ENCODE measurements at regions not wholly inside any gene's neighbourhood (a gene's known extent, or its start where the extent isn't known, plus 50 kb on each side); places are given as distances from the start of the nearest gene placed in this dataset.
"Not testable (repeated sequence)": the region's sequence is repeated elsewhere in the genome, so short reads cannot be mapped to it uniquely, and the experiment has no call there.

DNA sequence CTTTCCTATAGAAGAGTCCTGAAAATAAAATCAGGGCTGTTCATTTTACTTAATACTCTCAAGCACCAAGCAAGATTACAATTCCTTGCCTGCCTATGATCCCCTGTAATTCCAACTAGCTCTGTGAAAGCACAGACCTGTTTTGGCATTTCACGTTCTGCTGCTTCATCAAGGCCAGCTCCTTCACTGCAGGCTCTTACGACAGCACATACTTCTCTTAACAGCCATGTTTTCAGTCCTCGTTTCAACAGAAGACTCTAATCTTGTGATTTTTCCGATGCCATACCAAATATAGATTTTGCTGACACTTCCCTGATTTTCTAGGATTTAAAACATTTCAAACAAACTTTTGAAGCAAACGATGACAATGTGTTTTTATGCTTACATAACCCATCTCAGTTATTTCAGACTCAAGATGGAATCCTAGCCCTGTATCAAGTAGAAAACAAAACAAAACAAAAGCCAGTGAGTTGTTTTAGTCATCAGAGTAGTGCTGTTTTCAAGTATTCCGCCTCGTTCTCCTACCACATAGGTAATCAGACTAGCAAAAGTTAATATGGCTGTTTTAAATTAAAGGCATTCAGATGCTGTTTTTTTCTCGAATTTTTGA is 616.5 kb upstream of the CITED2 start:
- DNase-seq (ENCODE audit: low read depth): no peak

DNA sequence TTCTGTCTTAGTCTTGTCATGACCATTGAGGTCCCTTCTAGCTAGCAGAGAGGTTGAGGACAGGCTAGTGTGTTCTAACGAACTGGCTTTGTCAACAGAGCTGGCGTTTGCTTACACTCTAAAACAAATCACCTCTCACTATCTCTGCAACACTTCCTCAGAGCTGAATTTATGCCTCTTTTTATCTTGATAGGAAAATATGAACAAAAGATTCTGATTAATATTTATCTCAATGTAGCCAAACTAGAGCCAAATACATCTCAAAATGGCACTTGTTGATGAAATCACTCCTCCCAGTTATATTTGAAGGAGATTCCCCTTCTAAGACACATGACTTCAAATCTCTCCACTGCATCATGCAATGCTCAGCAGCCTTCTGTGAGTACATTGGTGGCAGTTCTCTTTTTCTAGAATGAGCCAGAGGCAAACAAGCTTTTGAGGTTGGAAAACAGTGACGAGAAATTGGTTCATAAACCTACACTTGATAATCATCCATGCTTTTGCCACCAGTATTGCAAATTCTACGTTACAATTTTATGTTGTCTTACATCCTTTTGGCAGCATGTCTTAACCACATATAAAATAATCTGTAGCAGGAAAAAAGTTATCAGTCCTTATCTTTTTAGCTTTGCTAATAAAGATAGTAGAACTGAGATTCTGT is 615.7 kb upstream of the CITED2 start:
- DNase-seq (ENCODE audit: low read depth): no peak

DNA sequence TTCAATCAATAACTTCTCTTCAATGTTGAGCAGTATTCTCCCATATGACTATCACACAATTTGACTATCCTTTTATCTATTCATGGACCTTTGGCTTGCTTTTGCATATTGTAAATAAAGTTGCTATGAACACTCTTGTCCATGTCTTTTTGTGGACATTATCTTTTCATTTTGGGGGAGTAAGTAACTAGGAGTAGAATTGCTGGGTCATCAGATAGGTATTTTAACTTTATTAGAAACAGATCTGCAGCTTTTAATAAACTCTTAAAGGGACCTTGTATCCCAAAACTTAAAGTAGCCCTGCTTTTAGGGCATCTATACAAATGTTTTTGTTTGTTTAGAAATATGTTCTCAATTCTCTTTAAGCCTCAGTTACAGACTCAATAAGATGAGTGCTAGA is 614.2 kb upstream of the CITED2 start:
- no peak for DNase-seq (ENCODE audit: low read depth)

DNA sequence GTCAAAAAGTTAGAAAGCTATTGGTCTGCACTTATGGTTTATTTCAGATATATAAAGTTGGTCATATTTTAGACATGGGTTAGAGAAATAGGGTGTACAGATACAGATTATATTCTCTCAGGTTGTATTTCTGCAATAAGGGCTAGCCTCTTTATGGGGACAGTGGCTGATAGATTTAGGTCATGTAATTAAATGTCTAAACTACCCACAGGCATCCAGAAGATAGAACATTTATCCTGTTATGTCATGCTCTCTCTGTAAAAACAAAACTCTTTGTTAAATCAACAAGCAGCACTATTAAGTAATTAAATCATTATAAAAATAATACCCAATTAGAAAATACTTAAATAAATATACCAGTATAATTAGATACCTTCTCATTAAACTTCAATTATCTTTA is 612.6 kb upstream of the CITED2 start:
- DNase-seq (ENCODE audit: low read depth): no peak

DNA sequence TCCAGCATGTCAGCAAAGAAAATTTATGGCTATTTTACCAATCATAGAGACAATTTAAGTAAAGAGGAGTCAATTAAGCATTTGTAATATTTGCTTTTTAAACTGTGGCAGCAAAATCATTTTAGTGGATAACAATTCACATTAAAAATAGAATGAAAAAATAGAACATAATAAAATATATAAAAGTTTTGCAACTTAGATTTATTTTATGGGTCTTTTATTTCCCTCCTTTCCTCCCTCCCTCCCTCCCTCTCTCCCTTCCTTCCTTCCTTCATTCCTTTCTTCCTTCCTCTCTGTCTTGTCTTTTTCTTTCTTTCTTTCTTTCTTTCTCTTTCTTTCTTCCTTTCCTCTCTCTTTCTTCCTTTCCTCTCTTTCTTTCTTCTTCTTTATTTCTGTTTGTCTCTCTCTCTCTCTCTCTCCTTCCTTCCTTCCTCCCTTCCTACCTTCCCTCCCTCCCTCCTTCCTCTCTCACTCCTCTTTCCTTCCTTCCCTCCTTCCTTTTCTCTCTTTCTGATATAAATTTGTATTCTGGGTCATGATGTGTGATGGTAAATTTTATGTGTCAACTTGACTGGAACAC is 610.9 kb upstream of the CITED2 start:
- no peak for DNase-seq (ENCODE audit: low read depth)

DNA sequence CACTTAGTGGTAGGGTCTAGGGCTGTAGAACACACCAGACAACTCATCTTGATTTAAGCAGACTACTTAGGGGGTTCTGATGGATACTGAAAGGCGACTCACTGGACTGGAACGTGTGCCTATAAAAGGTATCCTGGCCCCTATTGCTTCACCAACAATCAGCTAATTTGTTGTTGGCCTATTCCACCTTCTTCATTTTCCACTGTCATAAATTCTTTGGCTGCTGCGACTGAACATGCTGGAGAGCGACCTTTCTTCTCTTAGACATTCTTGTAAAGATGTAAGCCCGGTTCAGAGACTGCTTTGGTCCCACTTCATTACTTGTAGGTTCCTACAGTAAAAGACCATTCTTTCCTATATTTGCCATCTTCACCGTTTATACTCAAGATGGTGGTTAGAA is 609.9 kb upstream of the CITED2 start:
- DNase-seq (ENCODE audit: low read depth): no peak

DNA sequence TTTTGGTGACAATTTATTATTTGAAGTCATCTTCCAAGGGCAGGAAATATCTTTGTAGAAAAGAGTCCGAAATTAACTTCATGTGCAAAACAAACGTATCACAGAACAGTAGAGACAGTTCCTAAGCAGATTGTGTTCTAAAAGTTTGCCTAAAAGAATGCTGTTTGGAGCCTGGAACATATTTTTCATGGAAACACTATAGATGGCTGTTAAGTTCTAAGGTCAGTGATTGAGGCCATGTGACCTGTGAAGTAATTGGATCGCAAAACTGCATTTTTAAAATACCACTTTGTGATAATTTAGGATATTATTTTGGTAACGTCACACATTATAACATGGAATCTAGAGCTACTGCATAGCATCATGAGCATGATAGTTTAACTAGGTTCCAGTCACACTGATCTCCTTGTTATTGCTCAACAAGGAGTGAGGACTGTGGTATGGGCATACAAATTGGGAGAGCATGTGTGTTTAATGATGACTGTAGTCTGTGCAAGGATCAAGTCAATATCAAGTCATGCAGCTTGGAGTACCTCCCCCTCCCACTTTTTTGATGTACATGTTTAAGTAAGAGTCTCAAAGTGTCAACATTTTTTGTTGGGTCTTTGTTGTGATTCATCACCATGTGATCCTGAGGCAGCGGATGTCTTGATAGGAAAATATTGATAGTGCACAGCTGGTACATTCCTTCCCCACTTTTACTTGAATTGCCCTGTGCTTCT is 609.3 kb upstream of the CITED2 start:
- no peak for DNase-seq (ENCODE audit: low read depth)

DNA sequence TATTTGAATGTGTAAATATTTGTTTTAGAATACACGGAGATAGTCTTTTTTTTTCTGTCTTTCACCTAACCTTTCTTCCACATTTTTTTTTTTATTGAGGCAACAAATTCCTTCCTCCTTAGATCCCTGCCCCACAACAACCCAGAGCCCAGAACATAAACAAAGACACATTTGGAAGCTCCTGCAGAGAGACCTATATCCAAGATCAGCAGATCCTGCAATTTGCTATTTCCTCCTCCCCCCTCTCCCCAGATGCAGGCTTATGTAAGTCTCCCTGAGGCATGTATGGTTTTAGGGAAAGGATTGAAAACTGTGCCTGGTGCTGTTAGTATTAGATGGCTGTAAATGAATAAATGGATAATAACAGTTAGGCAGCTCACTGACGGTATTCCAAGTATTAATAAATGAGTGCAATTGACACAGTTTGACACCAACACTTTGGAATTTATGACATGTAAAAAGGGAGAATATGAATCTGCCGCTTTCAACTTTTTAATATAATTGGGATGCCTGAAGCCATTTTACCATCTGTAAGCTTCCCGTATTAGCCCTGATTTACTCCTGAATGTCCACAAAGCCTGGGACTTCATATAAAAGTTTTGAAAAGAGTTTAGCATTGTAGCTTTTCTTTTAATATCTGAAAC is 608.3 kb upstream of the CITED2 start:
- no peak for DNase-seq (ENCODE audit: low read depth)

DNA sequence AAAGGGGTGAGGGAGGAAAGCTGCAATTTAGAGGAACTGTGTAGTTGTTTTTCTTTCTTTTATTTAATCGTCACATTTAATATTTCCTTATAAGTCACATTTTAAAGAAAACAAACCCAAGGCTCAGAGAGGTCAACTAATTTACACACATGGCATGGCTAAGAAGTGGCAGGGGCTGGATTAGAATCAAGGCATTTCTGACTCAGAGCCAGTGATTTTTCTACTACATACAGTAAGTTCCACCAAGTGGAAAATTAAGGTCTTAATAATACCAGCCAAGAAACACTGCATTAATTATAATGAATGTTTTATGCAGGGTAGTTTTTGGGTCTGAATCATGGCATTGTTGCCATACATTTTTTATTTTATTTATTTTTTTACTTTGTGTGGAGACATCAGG is 607.7 kb upstream of the CITED2 start:
- DNase-seq (ENCODE audit: low read depth): no peak

DNA sequence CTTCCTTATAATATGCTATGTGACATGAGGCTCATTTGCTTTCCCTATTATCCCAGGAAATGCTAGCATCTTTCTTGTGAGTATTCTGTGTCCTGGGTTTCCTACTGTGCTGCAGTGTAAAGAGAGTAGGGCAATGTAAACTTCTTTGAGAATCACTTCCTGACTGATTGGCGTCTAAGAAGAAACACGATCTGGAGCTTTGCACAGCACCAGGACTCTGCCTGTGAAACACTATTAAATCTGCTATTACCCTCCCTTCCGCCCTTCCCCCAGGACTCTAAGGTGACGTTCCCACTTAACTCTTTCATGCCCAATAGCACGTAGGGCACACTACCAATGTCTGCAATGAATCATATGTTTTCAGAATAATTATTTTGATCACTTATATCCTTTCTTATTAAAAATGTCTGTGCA is 607.3 kb upstream of the CITED2 start:
- DNase-seq (ENCODE audit: low read depth): no peak

DNA sequence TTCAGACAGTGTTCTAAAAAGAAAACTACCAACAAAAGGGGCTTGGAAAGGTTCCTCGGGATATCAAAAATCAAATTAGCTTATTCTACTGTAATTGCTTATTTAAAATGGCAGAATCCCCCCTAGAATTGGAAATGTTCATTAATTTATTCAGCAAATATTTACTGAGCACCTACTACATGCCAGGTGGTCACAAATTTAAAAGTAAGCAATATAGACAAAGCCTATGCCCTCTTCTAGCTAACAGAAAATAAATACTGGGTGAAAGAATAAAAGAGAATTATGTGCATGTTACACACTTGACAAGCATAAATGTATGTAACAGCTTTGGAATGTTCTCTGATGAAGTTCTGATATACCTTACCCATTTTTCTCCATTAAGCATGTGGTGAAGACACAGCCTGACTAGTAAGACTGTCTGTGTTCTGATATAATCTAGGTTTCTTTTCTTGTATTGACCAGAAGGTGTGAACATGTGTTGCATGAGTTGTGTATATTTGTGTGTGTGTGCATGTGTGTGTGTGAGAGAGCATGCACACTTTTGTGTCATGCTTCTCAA is 606.7 kb upstream of the CITED2 start:
- DNase-seq (ENCODE audit: low read depth): no peak

DNA sequence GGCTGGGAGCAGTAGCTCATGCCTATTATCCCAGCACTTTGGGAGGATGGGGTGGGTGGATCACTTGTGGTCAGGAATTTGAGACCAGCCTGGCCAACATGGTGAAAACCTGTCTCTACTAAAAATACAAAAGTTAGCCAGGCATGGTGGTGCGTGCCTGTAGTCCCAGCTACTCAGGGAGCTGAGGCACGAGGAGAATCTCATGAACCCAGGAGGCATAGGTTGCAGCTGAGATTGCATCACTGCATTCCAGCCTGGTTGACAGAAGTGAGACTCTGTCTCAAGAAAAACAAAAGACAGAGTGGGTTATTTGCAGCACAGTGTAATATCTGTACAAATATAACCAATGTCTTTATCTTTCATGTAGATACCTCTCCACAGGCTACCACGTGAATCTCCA is 606.2 kb upstream of the CITED2 start:
- DNase-seq (ENCODE audit: low read depth): not testable (repeated sequence)

DNA sequence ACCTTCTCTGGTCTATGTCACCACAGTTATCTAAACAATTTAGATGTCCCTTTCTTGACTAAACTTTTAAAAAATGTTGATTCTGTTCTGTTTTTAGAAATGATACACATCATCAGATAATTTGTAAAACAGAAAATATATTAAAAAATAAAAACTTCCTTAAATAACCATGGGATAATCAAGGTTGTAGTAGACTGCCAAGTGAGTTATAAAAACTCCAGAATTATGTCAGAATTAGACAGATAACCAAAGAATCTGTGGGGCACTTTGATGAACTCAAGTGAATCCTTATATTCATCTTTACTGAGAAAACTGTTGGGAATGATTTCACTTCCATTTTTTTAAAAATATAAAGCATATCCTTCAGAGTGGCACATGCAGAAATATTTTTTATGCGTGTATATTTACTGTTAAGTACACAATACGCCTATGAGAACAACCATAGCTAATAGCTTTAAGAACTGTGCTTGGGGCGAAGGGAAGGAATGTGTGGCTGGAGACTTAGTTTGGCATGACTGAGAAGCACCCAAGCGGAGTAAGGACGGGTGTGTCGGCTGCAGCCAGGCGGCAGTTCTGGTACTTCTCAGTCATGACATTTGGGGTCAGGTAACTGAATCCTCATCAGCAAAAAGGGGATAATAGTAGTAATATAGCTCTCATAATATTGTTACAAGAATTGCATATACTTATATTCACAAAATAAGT is 604.7 kb upstream of the CITED2 start:
- DNase-seq (ENCODE audit: low read depth): no peak

DNA sequence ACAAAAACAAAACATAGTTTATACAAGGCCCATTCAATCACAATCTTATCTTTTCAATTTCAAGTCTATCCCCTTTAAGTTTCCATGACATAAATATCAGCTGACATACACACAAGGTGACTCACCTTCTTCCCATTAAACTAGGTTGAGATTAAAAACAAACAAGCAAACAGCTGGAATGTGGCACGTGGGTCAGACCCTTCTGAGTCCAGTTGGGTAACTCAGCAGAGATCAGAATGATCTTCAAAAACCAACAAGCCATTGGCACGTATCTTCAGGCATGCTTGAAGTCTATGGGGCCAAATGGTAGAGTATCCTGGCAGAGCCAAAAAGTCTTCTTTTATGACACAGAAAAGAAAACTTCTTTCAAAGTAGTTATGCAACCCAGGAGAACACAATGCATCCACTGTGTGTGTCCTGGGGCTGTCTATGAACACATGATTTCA is 603.5 kb upstream of the CITED2 start:
- no peak for DNase-seq (ENCODE audit: low read depth)

DNA sequence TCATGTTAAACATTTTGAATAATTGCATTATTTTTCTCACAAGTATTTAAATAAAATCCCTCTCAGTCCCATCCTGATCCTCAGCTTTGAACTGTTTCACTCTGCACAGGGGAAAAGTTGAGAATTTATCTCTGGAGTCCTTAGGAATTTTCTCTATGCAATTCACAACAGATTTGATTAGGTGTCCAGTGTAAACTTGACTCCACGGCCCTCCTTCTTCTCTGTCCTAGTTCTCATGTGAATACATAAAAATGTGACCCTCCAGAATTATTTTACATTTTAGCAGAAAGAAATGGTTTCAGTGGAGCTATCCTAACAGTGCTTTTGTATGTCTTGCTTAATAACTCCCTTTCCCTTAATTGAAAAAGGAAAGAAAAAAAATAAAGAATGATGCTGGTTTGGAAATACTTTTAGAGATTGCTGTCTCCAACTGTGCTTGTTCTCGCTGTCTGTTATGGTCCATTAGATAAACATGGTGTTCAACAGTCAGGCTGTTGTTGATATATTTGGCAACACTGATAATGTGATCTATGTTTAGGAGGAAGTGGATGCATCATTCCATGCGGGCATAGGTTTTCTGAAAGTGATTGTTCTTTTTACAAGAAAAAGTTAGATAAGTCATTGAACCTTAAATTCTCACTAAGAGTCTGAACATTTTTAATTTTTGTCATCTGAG is 599.4 kb upstream of the CITED2 start:
- DNase-seq (ENCODE audit: low read depth): no peak

DNA sequence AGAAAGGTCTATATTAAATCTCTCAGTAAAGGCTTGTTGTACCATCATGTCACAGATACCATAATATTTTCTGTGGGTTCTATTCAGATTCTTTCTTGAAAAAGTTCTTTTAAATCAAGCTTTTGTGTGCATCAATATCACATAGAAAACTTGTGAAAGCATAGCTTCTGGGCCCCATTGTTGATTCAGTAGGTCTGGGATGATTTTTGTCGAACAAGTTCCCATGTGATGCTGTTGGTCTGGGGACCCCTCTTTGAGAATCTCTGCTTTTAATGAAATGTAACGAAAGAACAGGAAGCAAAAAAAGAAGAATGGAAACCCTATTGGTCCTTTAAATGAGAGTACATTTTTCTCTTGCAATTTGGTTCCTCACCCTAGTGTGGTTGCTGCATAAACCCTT is 597.7 kb upstream of the CITED2 start:
- DNase-seq (ENCODE audit: low read depth): no peak

DNA sequence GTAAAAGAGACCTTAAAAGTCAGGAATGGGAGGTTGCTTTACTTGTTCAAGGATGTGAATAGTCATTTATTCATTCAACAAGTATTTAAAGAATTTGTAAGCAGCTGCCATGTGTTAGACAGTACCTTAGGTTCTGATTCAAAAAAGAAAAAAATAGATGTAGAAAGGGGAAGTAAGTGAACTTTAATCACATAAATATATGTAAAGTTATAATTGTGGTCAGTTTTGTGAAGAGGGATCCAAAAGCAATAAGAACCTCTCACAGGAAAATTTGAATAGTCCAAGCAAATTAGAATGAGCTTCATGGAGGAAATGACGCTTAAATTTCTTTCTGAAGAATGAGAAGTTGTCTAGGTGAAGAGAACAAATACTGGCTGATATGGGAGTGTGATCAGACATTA is 596.1 kb upstream of the CITED2 start:
- no peak for DNase-seq (ENCODE audit: low read depth)

DNA sequence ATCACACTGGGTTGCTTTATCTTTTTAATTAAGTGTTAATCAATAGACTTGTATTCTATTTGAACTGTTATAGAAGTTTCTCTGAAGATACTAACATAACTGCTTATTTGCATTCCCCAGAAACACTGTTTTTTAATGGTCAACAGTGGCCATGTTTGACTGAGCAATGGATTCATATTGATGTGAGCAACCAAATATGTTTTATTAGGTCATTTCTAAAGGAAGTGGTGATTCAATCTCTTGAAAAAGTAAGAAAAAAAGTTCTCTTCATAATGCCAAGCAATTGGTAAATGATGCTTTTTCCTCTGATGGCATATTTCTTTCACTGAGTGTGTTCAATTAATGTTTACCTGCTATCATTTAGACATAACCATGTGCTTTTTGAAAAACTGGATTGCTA is 593.0 kb upstream of the CITED2 start:
- no peak for DNase-seq (ENCODE audit: low read depth)

DNA sequence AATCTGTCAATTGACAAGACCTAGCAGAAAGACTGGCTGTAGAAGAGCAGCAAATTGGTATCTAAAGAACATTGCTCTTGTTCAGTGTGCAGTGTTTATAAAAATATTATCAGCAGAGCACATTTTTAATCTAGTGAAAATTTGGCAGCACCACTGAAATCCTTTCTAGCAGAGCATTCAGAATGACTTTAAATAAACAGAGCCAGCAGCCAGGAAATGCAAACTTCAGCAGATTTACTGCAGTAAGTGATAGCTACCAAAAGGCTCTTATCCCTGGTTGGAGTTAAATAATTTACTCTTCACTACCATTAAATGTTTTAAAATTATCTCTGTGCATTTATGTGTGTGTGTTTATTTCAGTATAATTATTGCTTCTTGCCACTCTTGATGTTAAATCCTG is 590.9 kb upstream of the CITED2 start:
- DNase-seq (ENCODE audit: low read depth): no peak

DNA sequence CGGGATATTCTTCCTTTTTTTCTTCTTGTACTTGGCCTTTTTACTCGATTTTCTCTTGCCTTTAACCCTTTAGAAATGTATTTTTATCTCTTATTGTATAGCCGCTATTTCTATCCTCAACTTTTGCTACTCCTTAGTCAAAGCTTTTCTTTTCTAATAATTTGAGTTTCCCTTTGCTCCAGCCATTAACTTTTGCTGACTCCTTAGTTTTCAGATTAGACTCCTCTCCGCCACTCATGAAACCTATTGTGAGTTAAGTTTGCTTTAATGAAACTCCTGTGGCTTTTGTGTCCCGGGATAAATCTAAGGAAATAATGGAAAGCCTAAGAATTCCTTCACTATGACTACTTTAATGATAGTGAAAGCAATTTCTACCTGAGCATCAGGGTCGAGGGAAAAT is 590.3 kb upstream of the CITED2 start:
- no peak for DNase-seq (ENCODE audit: low read depth)
